ENCODE measurements at regions not wholly inside any gene's neighbourhood (a gene's known extent, or its start where the extent isn't known, plus 50 kb on each side); places are given as distances from the start of the nearest gene placed in this dataset.

DNA sequence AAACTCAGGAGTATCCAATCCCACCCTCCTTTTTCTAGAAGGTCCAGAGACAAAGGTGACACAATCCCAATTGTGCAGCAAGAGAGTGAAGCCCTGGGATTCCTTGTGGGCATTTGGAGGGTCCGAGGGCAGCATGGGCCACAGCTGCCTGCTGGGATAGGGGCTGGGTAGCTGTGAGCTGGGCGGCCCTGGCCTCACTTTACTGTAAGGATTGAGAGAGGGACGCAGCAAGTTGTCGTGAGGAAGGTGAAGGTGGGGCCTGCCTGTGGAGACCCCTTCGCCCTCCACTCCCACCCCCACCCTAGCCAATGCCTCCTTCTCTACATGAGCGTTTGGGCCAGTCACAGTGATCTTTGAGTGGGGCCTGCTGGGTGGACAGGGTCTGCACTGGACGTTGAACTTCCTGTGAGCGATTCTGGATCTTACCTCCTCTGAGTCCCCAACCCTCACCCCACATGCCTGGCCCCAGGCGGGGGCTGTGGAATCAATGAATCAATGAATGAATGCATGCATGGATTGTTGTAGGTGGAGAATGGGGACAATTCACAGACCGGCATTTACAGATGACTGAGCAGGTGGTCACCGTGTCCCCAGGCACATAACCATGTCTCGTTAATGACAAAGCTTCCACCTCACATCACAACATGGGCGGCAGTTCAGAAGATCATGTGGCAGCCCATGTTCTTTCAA is 107.2 kb downstream of the INHBB start:
- no peak overlapping the region for H2BK5ac ChIP-seq (ENCODE audit: low read depth, low read length)
- no peak overlapping the region for H3K18ac ChIP-seq (ENCODE audit: extremely low read depth, low read length)
- peaks cover 0 to 19% (median 9%) of the 10 kb centered on the region in 4 experiments; a peak in 3 of 7 replicates for H3K27me3 ChIP-seq (replicated peaks in 1 of 4; ENCODE audit: control insufficient read depth in 3 of 4, extremely low read depth in 1 of 4, insufficient read depth in 3 of 4, low read length in 3 of 4)
- H3K36me3 ChIP-seq (ENCODE audit: control insufficient read depth in 2 of 4, insufficient read depth in 4 of 4, low read length in 3 of 4) = no peaks in the 10 kb centered on the region
- TF ChIP-seq RAD21 (IDR thresholded peaks at IDR 0.05 in 1 of 2, conservative IDR thresholded peaks at IDR 0.05 in 1 of 2; ENCODE audit: low read depth in 2 of 2, low read length in 2 of 2) (no peak), EP300 (IDR thresholded peaks at IDR 0.05; ENCODE audit: borderline replicate concordance in 1 of 2, low read depth in 2 of 2, low read length in 2 of 2) (no peak), SIN3A (conservative IDR thresholded peaks at IDR 0.05 in 1 of 2, IDR thresholded peaks at IDR 0.05 in 1 of 2; ENCODE audit: low read depth in 1 of 2, low read length in 2 of 2) (no peak), FOSL1 (IDR thresholded peaks at IDR 0.05; ENCODE audit: insufficient read depth, low read depth, low read length) (no peak), POU5F1 (IDR thresholded peaks at IDR 0.05; ENCODE audit: low read depth, low read length) (no peak), GABPA (IDR thresholded peaks at IDR 0.05; ENCODE audit: borderline replicate concordance, insufficient read depth, low read length) (no peak), HDAC2 (IDR thresholded peaks at IDR 0.05; ENCODE audit: borderline replicate concordance in 1 of 2, low read depth in 2 of 2, low read length in 2 of 2) (no peak), GTF2F1 (IDR thresholded peaks at IDR 0.05; ENCODE audit: borderline replicate concordance, low read depth, low read length) (no peak)
- TF ChIP-seq, protein P1, sequence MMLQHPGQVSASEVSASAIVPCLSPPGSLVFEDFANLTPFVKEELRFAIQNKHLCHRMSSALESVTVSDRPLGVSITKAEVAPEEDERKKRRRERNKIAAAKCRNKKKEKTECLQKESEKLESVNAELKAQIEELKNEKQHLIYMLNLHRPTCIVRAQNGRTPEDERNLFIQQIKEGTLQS (IDR thresholded peaks at IDR 0.05; ENCODE audit: insufficient read depth, low read depth, low read length) = no peak
- POLR2A ChIA-PET (ENCODE audit: partially characterized antibody) = interaction anchor here (2.6 kb wide), 1 partner anchor 9 kb away, joined by 9 read pairs; no protein-coding TSS in a partner anchor
- no peak overlapping the region for H2BK20ac ChIP-seq (ENCODE audit: low read length)
- CTCF ChIA-PET (ENCODE audit: partially characterized antibody) = interaction anchor here (1.0 to 2.8 kb wide), 5 partner anchors 13 to 227 kb away, joined by 4 to 10 read pairs (median 5); no protein-coding TSS in a partner anchor
- H3K4me3 ChIP-seq (ENCODE audit: extremely low read depth in 1 of 4, insufficient read depth in 2 of 4, low read depth in 3 of 4, low read length in 4 of 4) = no peak overlapping the region
- H3K79me1 ChIP-seq (ENCODE audit: low read depth, low read length) = no peaks in the 10 kb centered on the region; the same call in 1 of the 2 replicates
- H4K5ac ChIP-seq (ENCODE audit: insufficient read length, low read depth, low read length) = no peak overlapping the region
- H4K8ac ChIP-seq (ENCODE audit: extremely low read depth, insufficient read depth, low read length) = no peak overlapping the region
- no peak overlapping the region for H3K4me2 ChIP-seq (ENCODE audit: insufficient read depth in 1 of 2, low read depth in 2 of 2, low read length in 2 of 2)
- H3K79me2 ChIP-seq (ENCODE audit: control insufficient read depth in 1 of 2, insufficient read depth in 2 of 2, low read length in 2 of 2) = no peaks in the 10 kb centered on the region
- WGBS, 2 experiments (ENCODE audit: extremely low coverage in 1 of 2, insufficient coverage in 1 of 2, insufficient read length in 1 of 2, insufficient replicate concordance in 2 of 2, low coverage in 1 of 2, low lambda C conversion rate in 2 of 2, missing lambda C conversion rate in 1 of 2) = 90% methylated on average over 12 of the region's 13 CpGs; no CpG with 5 or more reads in 1 of the 2 experiments
- DNase-seq (ENCODE audit: low read depth in 1 of 2, low spot score in 2 of 2) = no peak
- H3K4ac ChIP-seq (replicated peaks; ENCODE audit: insufficient read length, low read depth, low read length) = no peak overlapping the region
- no peak overlapping the region for H3K23ac ChIP-seq (ENCODE audit: insufficient read length)
- no peak overlapping the region for H3K27ac ChIP-seq (ENCODE audit: low read depth, low read length)
- H3K56ac ChIP-seq (replicated peaks; ENCODE audit: insufficient read length, low read depth, low read length) = no peak overlapping the region
- peaks cover 0 to 2% of the 10 kb centered on the region in 2 experiments for H4K20me1 ChIP-seq (replicated peaks in 1 of 2; ENCODE audit: control insufficient read depth in 1 of 2, insufficient read depth in 2 of 2, low read length in 2 of 2)
- H3K23me2 ChIP-seq (ENCODE audit: low read depth, low read length) = no peaks in the 10 kb centered on the region
- no peak overlapping the region for H3K9ac ChIP-seq (replicated peaks in 1 of 4; ENCODE audit: extremely low read depth in 1 of 4, low read depth in 3 of 4, low read length in 3 of 4)
- no peaks in the 10 kb centered on the region for H3K9me3 ChIP-seq (ENCODE audit: insufficient read depth in 2 of 2, low read depth in 1 of 2, low read length in 1 of 2)
- no peak overlapping the region for H2AFZ ChIP-seq (ENCODE audit: low read length)
- FAIRE-seq = no peak
- H3K4me1 ChIP-seq (replicated peaks in 1 of 4; ENCODE audit: control insufficient read depth in 3 of 4, insufficient read depth in 4 of 4, low read length in 3 of 4) = peaks cover 0 to 2% (median 0%) of the 10 kb centered on the region in 4 experiments; a peak in 2 of 7 replicates
- H2BK15ac ChIP-seq (ENCODE audit: low read length) = no peak overlapping the region
- no peak overlapping the region for H2BK12ac ChIP-seq (ENCODE audit: low read depth, low read length)
- H2BK120ac ChIP-seq (replicated peaks; ENCODE audit: low read depth, low read length) = no peak overlapping the region
- no peak overlapping the region for H3K14ac ChIP-seq (ENCODE audit: insufficient read length)
- no peak overlapping the region for H4K91ac ChIP-seq (replicated peaks; ENCODE audit: insufficient read length, low read length)
- no peak overlapping the region for H2AK5ac ChIP-seq (ENCODE audit: low read depth, low read length)
